ENCODE measurements at regions not wholly inside any gene's neighbourhood (a gene's known extent, or its start where the extent isn't known, plus 50 kb on each side); places are given as distances from the start of the nearest gene placed in this dataset.

- 4% methylated on average over 2 of the region's 2 CpGs for WGBS (ENCODE audit: insufficient coverage, insufficient replicate concordance, low lambda C conversion rate, missing lambda C conversion rate)
- no peaks in the 10 kb centered on the region for H3K9me3 ChIP-seq (replicated peaks; ENCODE audit: control insufficient read depth, insufficient read depth, low read length)
- H3K27ac ChIP-seq (ENCODE audit: control insufficient read depth, insufficient read depth) = no peak overlapping the region
- BruUV-seq (replicated peaks) = no TSS peak
- in situ Hi-C loops (cut with MboI) = no loop called here
- SMC1A ChIA-PET (ENCODE audit: uncharacterized antibody, unreplicated experiment) = no interaction called here
- no peaks in the 10 kb centered on the region for H3K36me3 ChIP-seq (ENCODE audit: control insufficient read depth in 2 of 2, insufficient read depth in 2 of 2, low read length in 1 of 2)
- H2AFZ ChIP-seq (ENCODE audit: control insufficient read depth, low read depth, low read length) = no peak overlapping the region
- RAD21 ChIA-PET (ENCODE audit: unreplicated experiment) = no interaction called here
- DNase-seq (ENCODE audit: low read depth, low spot score) (no peak), ATAC-seq (no peak), FAIRE-seq (no peak)
- CTCF ChIA-PET = no interaction called here
- no peak overlapping the region for H3K4me3 ChIP-seq
- intact Hi-C loops (cut with micrococcal nuclease; ENCODE audit: unreplicated experiment) = no loop called here
- H3K79me2 ChIP-seq (ENCODE audit: control insufficient read depth, insufficient read depth, low read length) = no peaks in the 10 kb centered on the region
- no peak overlapping the region for H3K4me2 ChIP-seq (ENCODE audit: control insufficient read depth, insufficient read depth)
- H3K27me3 ChIP-seq (replicated peaks in 1 of 2; ENCODE audit: control insufficient read depth in 2 of 2, insufficient read depth in 2 of 2, low read length in 1 of 2) = no peaks in the 10 kb centered on the region
- H4K20me1 ChIP-seq (ENCODE audit: control insufficient read depth, insufficient read depth) = no peaks in the 10 kb centered on the region
- no peaks in the 10 kb centered on the region for H3K4me1 ChIP-seq (ENCODE audit: control insufficient read depth, insufficient read depth, low read length)
- TF ChIP-seq ZNF274 (IDR thresholded peaks at IDR 0.05; ENCODE audit: insufficient read depth, insufficient read length) = no peak
- H3K9ac ChIP-seq (ENCODE audit: control insufficient read depth, insufficient read depth, low read length) = no peak overlapping the region
- POLR2A ChIA-PET = no interaction called here
Measured at GRCh38 chr2:192809173-192809572, 614.4 kb upstream of the TMEFF2 start.

GRCh38 chr2:192783643-192784042, 588.9 kb upstream of the TMEFF2 start:
- Histone ChIP-seq H3K9me3 (replicated peaks; ENCODE audit: control insufficient read depth, insufficient read depth, low read length) (no peaks in the 10 kb centered on the region), H3K27ac (ENCODE audit: control insufficient read depth, insufficient read depth) (no peak overlapping the region), H3K4me1 (ENCODE audit: control insufficient read depth, insufficient read depth, low read length) (no peaks in the 10 kb centered on the region), H4K20me1 (ENCODE audit: control insufficient read depth, insufficient read depth) (no peaks in the 10 kb centered on the region), H3K9ac (ENCODE audit: control insufficient read depth, insufficient read depth, low read length) (no peak overlapping the region), H3K36me3 (ENCODE audit: control insufficient read depth in 2 of 2, insufficient read depth in 2 of 2, low read length in 1 of 2) (no peaks in the 10 kb centered on the region), H3K4me2 (ENCODE audit: control insufficient read depth, insufficient read depth) (no peak overlapping the region), H3K27me3 (replicated peaks in 1 of 2; ENCODE audit: control insufficient read depth in 2 of 2, insufficient read depth in 2 of 2, low read length in 1 of 2) (no peaks in the 10 kb centered on the region), H2AFZ (ENCODE audit: control insufficient read depth, low read depth, low read length) (no peak overlapping the region), H3K79me2 (ENCODE audit: control insufficient read depth, insufficient read depth, low read length) (no peaks in the 10 kb centered on the region), H3K4me3 (no peak overlapping the region)
- SMC1A ChIA-PET (ENCODE audit: uncharacterized antibody, unreplicated experiment) = no interaction called here
- TF ChIP-seq MLLT1 (IDR thresholded peaks at IDR 0.05) (no peak), BCL3 (IDR thresholded peaks at IDR 0.05; ENCODE audit: borderline replicate concordance, insufficient read depth, low read depth, low read length, poor library complexity, severe bottlenecking) (no peak), CREB1 (IDR thresholded peaks at IDR 0.05; ENCODE audit: low read depth) (no peak), MEF2A (IDR thresholded peaks at IDR 0.05; ENCODE audit: insufficient read depth, low read depth, low read length) (no peak), SREBF2 (IDR thresholded peaks at IDR 0.05; ENCODE audit: low read length) (no peak), CHD4 (IDR thresholded peaks at IDR 0.05) (no peak), ZNF217 (IDR thresholded peaks at IDR 0.05) (no peak), KLF5 (IDR thresholded peaks at IDR 0.05; ENCODE audit: partially characterized antibody) (no peak), IRF3 (IDR thresholded peaks at IDR 0.05) (no peak), RAD51 (IDR thresholded peaks at IDR 0.05) (no peak), SMAD1 (IDR thresholded peaks at IDR 0.05; ENCODE audit: low read depth, partially characterized antibody) (no peak), YBX1 (IDR thresholded peaks at IDR 0.05) (no peak), EED (IDR thresholded peaks at IDR 0.05; ENCODE audit: low read depth) (no peak), PAX8 (IDR thresholded peaks at IDR 0.05) (no peak), SMC3 (IDR thresholded peaks at IDR 0.05; ENCODE audit: borderline replicate concordance, low read length) (no peak), POLR2A (IDR thresholded peaks at IDR 0.05; ENCODE audit: low read depth, low read length) (no peak), TCF7 (IDR thresholded peaks at IDR 0.05; ENCODE audit: borderline replicate concordance) (no peak), RCOR1 (conservative IDR thresholded peaks at IDR 0.05; ENCODE audit: low read depth, low read length) (no peak)
- intact Hi-C loops (cut with micrococcal nuclease; ENCODE audit: unreplicated experiment) (no loop called here), in situ Hi-C loops (cut with MboI) (no loop called here)
- POLR2A ChIA-PET = no interaction called here
- RAD21 ChIA-PET (ENCODE audit: unreplicated experiment) = no interaction called here
- 35% methylated on average over 3 of the region's 3 CpGs for WGBS (ENCODE audit: insufficient coverage, insufficient replicate concordance, low lambda C conversion rate, missing lambda C conversion rate)
- no peak for ATAC-seq
- BruUV-seq (replicated peaks) = no TSS peak
- no peak for DNase-seq (ENCODE audit: low read depth, low spot score)
- no peak for FAIRE-seq
- CTCF ChIA-PET = no interaction called here

Measured in GM12878 (cell line).